ENCODE measurements at regions not wholly inside any gene's neighbourhood (a gene's known extent, or its start where the extent isn't known, plus 50 kb on each side); places are given as distances from the start of the nearest gene placed in this dataset.

DNA sequence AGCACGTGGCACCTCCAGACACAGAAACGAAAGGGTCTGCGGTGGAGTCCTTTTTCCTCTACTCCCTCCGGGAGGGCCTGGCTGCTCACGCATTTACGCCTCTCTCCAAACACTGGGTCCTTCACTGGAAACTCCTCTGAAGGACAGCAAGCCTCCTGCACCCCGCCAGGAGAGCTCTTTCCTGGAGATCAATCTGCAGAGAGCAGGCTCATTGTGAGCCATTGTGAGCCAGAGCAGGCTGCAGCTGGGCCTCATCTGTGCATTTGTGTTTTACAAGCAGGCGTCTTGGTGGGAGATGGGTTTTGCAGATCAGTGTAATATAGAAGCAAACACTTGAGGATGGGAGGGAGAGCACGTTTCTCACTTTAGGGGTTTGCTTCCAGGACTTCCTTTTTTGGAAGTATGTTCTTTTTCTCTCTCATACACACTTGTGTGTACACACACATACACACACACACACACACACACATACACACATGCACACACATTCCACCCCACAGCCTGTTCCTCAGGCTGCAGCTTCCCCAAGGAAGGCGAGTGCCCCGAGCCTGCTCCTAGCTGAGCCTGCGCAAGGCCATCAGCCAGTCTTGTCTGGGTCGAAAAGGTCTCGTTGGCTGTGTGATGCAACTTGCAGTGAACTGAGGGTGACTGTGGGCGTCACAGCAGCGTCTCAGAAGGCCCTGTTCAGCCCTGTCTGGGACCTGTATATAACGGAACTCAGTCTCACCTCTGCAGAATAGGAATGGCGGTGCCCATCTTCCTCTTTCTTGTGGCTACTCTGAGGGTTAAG, 163.5 kb downstream of the GLI2 start:
- DNase-seq (ENCODE audit: low read depth), result no peak

GRCh38 chr2:120899771-120900170, 164.1 kb downstream of the GLI2 start:
- no peak for DNase-seq (ENCODE audit: low read depth)

DNA sequence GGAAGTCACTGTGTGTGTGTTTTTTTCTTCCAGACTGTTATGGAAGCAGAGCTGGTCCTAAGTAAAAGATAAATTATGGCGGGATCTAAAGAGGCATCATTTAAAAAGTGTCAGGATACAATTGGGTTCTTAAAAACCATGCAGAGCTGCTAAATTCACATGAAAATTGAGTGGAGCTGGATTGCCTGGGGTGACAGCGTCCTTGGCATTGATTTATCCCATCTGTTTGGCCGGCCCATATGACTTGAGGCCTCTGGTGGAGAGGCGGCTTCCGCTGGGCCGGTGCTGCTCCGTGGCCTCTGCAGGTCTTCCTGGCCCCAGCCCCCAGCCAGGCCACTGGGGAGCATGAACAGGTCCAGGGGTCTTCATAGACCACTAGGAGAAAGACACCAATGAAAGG, 165.5 kb downstream of the GLI2 start:
- DNase-seq (ENCODE audit: low read depth), result no peak

DNA sequence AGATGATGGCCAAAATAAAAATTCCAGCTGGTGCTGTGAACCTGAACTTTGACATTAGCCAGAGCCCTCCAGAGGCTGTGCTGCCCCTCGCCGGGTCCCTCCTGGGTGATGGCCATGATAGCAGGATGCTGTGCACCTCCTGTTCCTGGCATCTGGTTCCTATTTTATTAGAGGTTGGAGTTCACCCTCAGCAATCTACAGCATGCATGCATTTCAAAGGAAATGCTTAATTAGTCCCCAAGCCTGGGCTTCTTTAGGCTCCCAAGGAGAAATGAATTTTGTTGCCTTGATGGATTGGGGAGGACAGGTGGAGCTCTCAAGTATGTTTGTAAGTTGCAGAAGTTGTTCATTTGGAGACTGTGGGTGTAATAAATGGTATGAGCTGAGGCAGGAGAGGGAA, 166.9 kb downstream of the GLI2 start:
- DNase-seq (ENCODE audit: low read depth), result no peak

DNA sequence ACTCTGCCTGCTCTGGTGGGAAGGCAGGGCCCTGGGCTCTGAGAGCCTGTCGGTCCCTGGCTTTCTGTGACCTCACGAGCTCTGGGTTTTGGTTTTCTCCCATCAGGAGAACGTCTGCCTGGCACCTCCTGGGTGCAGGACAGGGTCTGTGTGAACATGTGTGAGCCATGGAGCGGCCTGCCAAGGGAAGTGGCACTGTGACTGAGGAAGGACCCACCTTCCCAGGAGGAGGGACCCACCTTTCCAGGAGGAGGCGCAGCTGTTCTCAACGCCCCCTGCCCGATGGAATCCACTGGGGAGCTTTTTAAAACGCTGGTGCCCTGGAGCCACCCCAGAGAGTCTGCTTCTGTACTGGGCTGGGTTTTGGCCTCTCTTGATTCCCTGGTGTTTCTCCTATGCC, 168.7 kb downstream of the GLI2 start:
- no peak for DNase-seq (ENCODE audit: low read depth)

GRCh38 chr2:120904830-120905234, 169.2 kb downstream of the GLI2 start:
- DNase-seq (ENCODE audit: low read depth), result no peak

DNA sequence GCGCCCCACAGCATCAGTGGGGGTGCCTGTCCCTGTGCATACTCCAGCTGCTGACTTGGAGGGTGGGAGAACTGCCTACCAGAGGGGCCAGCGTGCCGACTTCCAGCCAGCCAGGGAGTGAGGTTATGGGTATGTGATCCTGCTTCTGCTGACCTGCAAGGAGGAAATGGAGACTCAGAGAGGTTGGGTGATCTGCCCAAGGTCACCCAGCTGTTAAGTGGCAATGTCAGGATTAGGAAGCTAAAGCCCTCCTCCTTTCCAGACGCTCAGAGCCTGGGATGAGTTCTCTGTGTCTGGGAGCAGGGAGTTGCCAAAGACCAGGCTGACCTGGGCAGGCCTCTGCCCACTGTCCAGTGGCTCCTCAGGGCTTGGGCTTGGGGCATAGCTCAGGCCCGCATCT, 169.6 kb downstream of the GLI2 start:
- DNase-seq (ENCODE audit: low read depth), result no peak

DNA sequence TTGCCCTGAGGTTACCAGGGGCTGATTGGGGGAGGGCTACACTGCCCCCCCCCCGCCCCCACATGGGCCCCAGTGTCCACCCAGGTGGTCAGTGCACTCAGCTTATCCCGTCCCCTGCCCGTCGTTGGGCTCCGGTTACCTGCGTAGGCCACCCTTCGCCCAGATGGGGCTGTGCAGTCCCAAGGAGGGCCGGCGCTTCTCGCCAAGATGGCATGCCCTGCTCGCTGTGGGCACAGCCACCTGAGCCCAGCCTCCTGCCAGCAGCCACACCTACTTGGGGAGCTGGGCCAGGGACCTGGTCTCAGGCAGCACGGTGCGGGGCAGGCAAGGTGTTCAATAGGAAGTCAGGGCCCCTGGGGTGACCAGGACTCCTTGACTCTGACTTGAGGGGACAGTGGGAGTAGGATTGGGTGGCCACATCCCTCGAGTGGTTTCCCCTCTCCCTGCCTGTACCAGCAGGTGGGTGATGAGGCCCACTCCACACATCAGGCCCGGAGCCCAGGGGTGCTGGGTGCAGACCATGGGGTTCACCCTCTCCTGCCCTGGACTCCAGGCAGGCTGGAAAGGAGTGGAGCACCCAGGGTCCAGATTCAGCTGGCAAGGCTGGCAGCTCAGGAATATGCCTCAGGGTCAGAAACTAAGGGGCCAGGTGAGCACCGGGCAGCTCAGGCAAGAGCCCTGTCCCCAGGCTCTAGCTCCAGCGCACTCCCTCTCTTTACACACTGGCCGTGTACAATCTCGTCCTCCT, 170.3 kb downstream of the GLI2 start:
- no peak for DNase-seq (ENCODE audit: low read depth)

GRCh38 chr2:120906914-120907313, 171.2 kb downstream of the GLI2 start:
- DNase-seq (ENCODE audit: low read depth), result no peak

DNA sequence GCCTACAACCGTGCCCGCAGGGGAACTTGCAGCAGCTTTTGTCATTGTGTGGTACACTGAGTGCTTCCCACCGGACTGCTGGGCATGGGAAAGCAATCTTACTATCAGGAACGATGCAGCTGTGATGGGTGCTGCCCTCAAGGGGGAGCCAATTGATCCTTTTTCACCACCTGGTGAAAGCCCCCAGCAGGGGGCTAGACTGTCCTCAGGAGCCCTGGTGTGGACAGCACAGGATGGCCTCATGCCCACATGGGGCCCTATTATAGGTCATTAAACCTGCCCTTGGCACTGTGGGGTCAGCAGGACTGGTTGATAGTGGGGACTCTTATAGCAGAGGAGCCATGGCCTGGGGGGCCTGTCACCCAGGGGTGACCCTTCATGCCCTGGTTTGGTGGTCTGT, 172.2 kb downstream of the GLI2 start:
- DNase-seq (ENCODE audit: low read depth), result no peak

- DNase-seq (ENCODE audit: low read depth), result no peak
Measured at GRCh38 chr2:120908314-120908975, 172.8 kb downstream of the GLI2 start.

DNA sequence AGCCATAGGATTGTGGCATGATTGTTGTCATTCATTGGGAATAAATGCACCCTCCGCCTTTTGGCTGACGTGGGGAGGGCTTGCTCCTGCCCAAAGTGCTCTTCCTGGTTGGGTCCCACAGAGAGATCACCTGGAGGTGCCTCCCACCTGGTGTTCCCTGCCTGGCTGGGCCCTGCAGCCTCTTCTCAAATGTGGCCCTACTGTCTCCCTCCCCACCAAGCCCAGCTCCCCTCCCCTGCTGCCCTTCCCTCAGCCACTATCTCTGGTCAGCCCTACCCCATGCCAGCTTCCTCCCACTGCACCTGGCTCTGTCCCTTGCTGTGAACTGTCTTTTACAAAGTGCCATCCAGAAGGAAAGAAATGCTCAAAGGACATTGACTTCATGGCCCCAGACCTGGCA, 173.4 kb downstream of the GLI2 start:
- DNase-seq (ENCODE audit: low read depth), result no peak

DNA sequence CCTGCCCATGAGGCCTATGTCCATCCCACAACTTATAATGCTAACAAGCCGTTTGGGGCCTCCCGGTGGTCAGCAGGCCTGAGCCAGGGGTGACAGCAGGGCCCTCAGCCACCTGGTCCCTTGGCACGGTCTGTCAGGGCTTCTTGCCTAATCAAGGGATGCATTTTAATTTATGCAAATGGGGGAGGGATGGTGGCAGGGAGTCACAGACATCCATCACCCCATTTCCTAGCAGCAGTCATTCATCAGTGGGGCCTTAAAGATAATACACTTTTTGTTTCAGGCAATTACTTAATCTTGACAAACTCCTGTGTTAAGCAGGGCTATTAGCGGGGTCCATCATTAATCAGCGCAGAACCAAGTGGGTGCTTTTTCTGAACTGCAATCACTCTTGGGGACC, 174.5 kb downstream of the GLI2 start:
- no peak for DNase-seq (ENCODE audit: low read depth)

- DNase-seq (ENCODE audit: low read depth), result no peak
Measured at GRCh38 chr2:120910956-120911951, 175.6 kb downstream of the GLI2 start.

DNA sequence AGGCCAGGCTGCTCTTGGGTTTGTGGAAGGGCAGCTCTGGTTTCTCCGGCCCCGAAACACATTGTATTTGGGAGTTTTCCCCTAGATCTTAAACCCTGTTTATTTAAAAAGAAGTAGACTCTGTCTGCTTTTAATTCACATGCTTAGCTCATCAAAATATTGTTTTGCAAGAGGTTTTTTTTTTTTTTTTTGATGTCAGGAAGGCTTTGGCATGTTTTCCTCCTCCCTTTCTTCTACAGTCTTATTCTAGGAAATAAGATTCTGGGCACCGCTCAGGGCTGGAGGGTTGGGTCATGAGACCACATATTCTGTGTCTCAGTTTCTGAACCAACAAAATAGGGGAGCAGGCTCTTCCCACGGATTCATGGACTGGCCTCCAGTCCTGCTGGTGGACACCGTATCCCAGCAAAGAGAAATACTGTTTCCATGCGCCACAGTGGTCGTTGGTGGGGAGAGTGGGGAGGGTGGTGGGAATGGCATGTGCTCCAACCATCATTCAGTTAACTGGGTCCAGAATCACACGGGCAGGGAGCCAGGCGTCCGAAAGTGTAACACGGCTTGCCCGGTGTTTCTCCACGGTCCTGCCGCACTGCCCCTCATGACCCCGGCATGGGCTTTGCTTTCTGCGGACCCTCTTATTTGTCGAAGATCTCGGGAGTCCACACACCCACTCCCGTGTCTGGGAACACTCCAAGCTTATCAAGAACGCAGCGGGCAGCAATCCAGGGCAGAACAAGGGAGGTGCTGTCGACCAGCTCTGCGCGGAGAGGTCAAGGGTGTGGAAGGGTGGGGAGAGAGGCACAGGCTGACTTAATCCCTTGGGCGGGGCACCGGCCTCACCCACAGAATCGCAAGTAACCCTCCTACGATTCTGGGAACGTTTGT, 176.7 kb downstream of the GLI2 start:
- DNase-seq (ENCODE audit: low read depth), result no peak

- no peak for DNase-seq (ENCODE audit: low read depth)
Measured at GRCh38 chr2:120913972-120914838, 178.5 kb downstream of the GLI2 start.

GRCh38 chr2:120914839-120915521, 179.3 kb downstream of the GLI2 start:
- DNase-seq (ENCODE audit: low read depth), result no peak

GRCh38 chr2:120915670-120916069, 180.0 kb downstream of the GLI2 start:
- no peak for DNase-seq (ENCODE audit: low read depth)

GRCh38 chr2:120916446-120916845, 180.8 kb downstream of the GLI2 start:
- no peak for DNase-seq (ENCODE audit: low read depth)
